ENCODE measurements at regions not wholly inside any gene's neighbourhood (a gene's known extent, or its start where the extent isn't known, plus 50 kb on each side); places are given as distances from the start of the nearest gene placed in this dataset.

DNA sequence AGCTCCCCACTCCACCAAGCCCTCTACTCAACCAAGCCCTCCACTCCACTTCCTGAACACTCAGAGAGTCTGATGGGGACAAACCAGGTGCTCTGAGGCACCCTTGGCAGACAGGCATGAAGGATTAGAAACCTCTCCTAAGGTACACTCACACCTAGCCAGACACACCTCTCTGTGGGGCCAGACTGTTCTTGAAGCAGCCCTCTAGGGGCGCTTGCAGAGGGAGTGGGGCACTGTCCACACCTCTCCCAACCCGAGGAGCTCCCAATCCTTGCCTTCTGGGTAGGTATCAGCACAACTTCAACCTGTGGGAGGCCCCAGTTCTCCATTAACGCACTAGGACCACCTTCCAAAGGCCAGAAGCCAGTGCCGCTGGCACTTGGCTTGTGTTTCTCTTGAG, 108.7 kb upstream of the VSTM2B start:
- no peak overlapping the region for H3K27ac ChIP-seq (ENCODE audit: low read depth, low read length)
- no peaks in the 10 kb centered on the region for H3K9me3 ChIP-seq (ENCODE audit: control insufficient read depth in 1 of 2, low read length in 2 of 2)
- H3K4me3 ChIP-seq (ENCODE audit: low read depth in 1 of 2, low read length in 2 of 2) = no peak overlapping the region
- H3K36me3 ChIP-seq (ENCODE audit: control insufficient read depth in 1 of 2, insufficient read depth in 2 of 2, low read length in 2 of 2) = no peaks in the 10 kb centered on the region
- no peaks in the 10 kb centered on the region for H3K4me1 ChIP-seq (ENCODE audit: control insufficient read depth in 1 of 2, insufficient read depth in 2 of 2, low read length in 2 of 2)
- H3K27me3 ChIP-seq (ENCODE audit: control insufficient read depth in 1 of 2, insufficient read depth in 2 of 2, low read length in 2 of 2) = no peaks in the 10 kb centered on the region
- no peak overlapping the region for H3K9ac ChIP-seq (ENCODE audit: low read depth in 1 of 2, low read length in 2 of 2)

DNA sequence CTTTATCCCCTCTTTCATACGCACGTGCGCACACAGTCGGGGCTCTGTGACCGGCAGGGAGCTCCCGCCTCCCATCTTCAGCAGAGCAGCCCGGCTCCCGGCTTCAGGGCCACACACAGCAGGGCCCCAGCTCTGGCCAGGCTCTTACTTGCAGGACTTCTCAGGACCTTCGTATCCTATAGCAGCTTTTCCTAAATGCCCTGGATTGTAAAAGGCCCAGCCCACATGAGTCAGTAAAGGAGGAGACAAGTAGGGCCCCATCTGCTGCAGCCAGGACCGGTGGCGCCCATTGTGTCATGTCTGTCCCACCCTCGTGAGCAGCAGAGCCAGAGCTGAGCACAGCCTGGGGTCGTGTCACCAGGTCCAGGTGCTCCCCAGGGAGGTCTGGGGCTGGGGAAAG, 107.6 kb upstream of the VSTM2B start:
- H3K36me3 ChIP-seq (ENCODE audit: control insufficient read depth in 1 of 2, insufficient read depth in 2 of 2, low read length in 2 of 2) = no peaks in the 10 kb centered on the region
- H3K27me3 ChIP-seq (ENCODE audit: control insufficient read depth in 1 of 2, insufficient read depth in 2 of 2, low read length in 2 of 2) = no peaks in the 10 kb centered on the region
- H3K4me3 ChIP-seq (ENCODE audit: low read depth in 1 of 2, low read length in 2 of 2) = no peak overlapping the region
- H3K9ac ChIP-seq (ENCODE audit: low read depth in 1 of 2, low read length in 2 of 2) = no peak overlapping the region
- H3K4me1 ChIP-seq (ENCODE audit: control insufficient read depth in 1 of 2, insufficient read depth in 2 of 2, low read length in 2 of 2) = no peaks in the 10 kb centered on the region
- H3K9me3 ChIP-seq (ENCODE audit: control insufficient read depth in 1 of 2, low read length in 2 of 2) = no peaks in the 10 kb centered on the region
- no peak overlapping the region for H3K27ac ChIP-seq (ENCODE audit: low read depth, low read length)

DNA sequence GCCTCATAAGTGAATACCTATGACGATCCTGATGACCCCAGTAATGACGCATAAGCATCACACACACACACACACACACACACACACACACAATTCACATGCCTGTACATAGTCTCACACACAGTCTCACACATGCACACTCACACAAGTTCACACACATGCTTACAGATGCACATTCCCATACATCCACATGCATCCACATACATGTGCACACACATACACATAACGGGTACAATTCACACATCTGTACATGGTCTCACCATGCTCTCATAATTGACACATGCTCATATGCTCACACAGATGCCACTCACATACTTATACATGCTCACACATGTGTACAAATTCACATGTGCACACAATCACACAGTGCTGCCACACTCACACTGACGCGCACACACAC, 105.7 kb upstream of the VSTM2B start:
- H3K36me3 ChIP-seq (ENCODE audit: control insufficient read depth in 1 of 2, insufficient read depth in 2 of 2, low read length in 2 of 2) = no peaks in the 10 kb centered on the region
- H3K4me3 ChIP-seq (ENCODE audit: low read depth in 1 of 2, low read length in 2 of 2) = no peak overlapping the region
- no peaks in the 10 kb centered on the region for H3K9me3 ChIP-seq (ENCODE audit: control insufficient read depth in 1 of 2, low read length in 2 of 2)
- no peak overlapping the region for H3K9ac ChIP-seq (ENCODE audit: low read depth in 1 of 2, low read length in 2 of 2)
- H3K27ac ChIP-seq (ENCODE audit: low read depth, low read length) = no peak overlapping the region
- no peaks in the 10 kb centered on the region for H3K4me1 ChIP-seq (ENCODE audit: control insufficient read depth in 1 of 2, insufficient read depth in 2 of 2, low read length in 2 of 2)
- no peaks in the 10 kb centered on the region for H3K27me3 ChIP-seq (ENCODE audit: control insufficient read depth in 1 of 2, insufficient read depth in 2 of 2, low read length in 2 of 2)

DNA sequence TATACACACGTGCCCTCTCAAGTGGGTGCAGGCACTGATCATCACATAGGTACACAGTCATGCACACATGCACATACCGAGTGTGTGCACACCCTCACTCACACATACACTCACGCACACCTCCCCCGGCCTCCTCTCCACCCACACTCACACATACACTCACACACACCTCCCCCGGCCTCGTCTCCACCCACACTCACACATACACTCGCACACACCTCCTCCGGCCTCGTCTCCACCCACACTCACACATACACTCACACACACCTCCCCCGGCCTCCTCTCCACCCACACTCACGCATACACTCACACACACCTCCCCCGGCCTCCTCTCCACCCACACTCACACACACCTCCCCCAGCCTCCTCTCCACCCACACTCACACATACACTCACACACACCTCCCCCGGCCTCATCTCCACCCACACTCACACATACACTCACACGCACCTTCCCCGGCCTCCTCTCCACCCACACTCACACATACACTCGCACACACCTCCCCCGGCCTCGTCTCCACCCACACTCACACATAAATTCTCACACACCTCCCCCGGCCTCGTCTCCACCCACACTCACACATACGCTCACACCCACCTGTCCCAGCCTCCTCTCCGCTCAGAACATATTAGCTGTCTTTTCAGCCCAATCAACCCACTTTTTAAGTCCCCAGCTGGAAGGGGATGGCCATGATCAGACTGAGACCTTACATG, 105.2 kb upstream of the VSTM2B start:
- Histone ChIP-seq H3K9ac (ENCODE audit: low read depth in 1 of 2, low read length in 2 of 2) (no peak overlapping the region), H3K36me3 (ENCODE audit: control insufficient read depth in 1 of 2, insufficient read depth in 2 of 2, low read length in 2 of 2) (no peaks in the 10 kb centered on the region), H3K27me3 (ENCODE audit: control insufficient read depth in 1 of 2, insufficient read depth in 2 of 2, low read length in 2 of 2) (no peaks in the 10 kb centered on the region), H3K9me3 (ENCODE audit: control insufficient read depth in 1 of 2, low read length in 2 of 2) (no peaks in the 10 kb centered on the region), H3K4me3 (ENCODE audit: low read depth in 1 of 2, low read length in 2 of 2) (no peak overlapping the region), H3K27ac (ENCODE audit: low read depth, low read length) (no peak overlapping the region), H3K4me1 (ENCODE audit: control insufficient read depth in 1 of 2, insufficient read depth in 2 of 2, low read length in 2 of 2) (no peaks in the 10 kb centered on the region)

DNA sequence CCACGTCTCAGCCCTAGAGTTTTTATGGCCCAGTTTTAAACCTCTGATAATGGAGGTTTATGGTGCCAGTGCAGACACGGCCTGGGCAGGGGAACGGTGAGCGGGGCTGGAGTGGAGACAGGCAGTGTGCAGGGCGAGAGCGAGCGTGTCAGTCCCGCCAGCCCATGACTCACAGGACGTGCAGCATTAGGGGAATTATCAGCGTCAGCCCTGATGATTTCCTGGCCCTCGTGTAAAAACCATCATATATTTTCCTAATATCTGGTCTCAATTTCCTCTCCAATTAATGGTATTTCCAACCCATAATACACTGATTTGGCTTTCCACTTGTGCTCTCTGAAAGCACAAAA, 104.6 kb upstream of the VSTM2B start:
- H3K4me1 ChIP-seq (ENCODE audit: control insufficient read depth in 1 of 2, insufficient read depth in 2 of 2, low read length in 2 of 2) = no peaks in the 10 kb centered on the region
- H3K4me3 ChIP-seq (ENCODE audit: low read depth in 1 of 2, low read length in 2 of 2) = no peak overlapping the region
- no peaks in the 10 kb centered on the region for H3K27me3 ChIP-seq (ENCODE audit: control insufficient read depth in 1 of 2, insufficient read depth in 2 of 2, low read length in 2 of 2)
- no peaks in the 10 kb centered on the region for H3K9me3 ChIP-seq (ENCODE audit: control insufficient read depth in 1 of 2, low read length in 2 of 2)
- H3K36me3 ChIP-seq (ENCODE audit: control insufficient read depth in 1 of 2, insufficient read depth in 2 of 2, low read length in 2 of 2) = no peaks in the 10 kb centered on the region
- no peak overlapping the region for H3K9ac ChIP-seq (ENCODE audit: low read depth in 1 of 2, low read length in 2 of 2)
- H3K27ac ChIP-seq (ENCODE audit: low read depth, low read length) = no peak overlapping the region

DNA sequence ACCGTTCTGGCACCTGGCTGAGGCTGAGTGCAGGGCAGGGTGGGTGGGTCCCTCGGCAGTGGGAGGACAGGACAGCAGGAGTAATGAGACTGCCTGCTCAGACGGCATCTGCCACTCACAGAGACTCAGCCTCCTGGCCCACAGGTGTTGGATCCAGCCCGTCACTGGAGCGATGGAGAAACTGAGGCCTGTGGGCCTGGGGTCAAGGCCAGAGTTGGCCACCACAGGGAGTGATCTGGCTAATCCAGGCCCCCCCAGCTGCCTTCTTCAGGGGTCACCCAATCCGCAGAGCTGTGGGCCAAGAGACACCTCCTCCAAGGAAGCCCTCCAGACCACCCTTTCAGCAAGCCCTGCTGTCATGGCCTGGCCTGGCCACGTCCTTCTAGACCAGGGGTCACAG, 103.7 kb upstream of the VSTM2B start:
- Histone ChIP-seq H3K27ac (ENCODE audit: low read depth, low read length) (no peak overlapping the region), H3K4me1 (ENCODE audit: control insufficient read depth in 1 of 2, insufficient read depth in 2 of 2, low read length in 2 of 2) (no peaks in the 10 kb centered on the region), H3K27me3 (ENCODE audit: control insufficient read depth in 1 of 2, insufficient read depth in 2 of 2, low read length in 2 of 2) (no peaks in the 10 kb centered on the region), H3K9ac (ENCODE audit: low read depth in 1 of 2, low read length in 2 of 2) (no peak overlapping the region), H3K36me3 (ENCODE audit: control insufficient read depth in 1 of 2, insufficient read depth in 2 of 2, low read length in 2 of 2) (no peaks in the 10 kb centered on the region), H3K4me3 (ENCODE audit: low read depth in 1 of 2, low read length in 2 of 2) (no peak overlapping the region), H3K9me3 (ENCODE audit: control insufficient read depth in 1 of 2, low read length in 2 of 2) (no peaks in the 10 kb centered on the region)

DNA sequence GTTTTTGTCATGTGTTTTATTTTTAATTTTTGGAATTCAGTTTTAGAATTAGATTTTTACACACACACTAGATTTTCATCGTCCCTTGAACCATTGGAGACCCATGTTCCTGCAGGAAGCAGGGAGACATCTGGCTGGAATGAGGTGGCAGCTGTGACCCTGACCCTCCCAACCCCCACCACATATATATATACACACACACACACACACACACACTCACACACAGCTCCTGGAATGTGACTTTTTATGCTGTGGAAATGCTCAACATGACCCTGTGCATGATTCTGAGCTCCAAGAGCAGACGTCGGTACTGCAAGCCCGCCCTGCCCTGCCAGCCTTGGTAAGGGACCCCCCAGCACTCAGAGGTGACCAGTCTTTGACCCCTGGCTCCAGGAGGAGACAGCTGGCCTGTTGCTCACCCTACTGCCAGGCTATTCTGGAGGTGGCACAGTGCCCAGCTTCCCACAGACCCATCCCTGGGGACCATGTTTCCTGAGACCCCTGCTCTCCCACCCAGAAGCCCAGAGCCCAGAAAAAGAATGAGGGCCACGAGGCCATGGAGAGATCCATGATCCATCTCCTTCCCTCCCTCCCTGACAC, 103.2 kb upstream of the VSTM2B start:
- Histone ChIP-seq H3K4me1 (ENCODE audit: control insufficient read depth in 1 of 2, insufficient read depth in 2 of 2, low read length in 2 of 2) (no peaks in the 10 kb centered on the region), H3K9ac (ENCODE audit: low read depth in 1 of 2, low read length in 2 of 2) (no peak overlapping the region), H3K27me3 (ENCODE audit: control insufficient read depth in 1 of 2, insufficient read depth in 2 of 2, low read length in 2 of 2) (no peaks in the 10 kb centered on the region), H3K4me3 (ENCODE audit: low read depth in 1 of 2, low read length in 2 of 2) (no peak overlapping the region), H3K36me3 (ENCODE audit: control insufficient read depth in 1 of 2, insufficient read depth in 2 of 2, low read length in 2 of 2) (no peaks in the 10 kb centered on the region), H3K9me3 (ENCODE audit: control insufficient read depth in 1 of 2, low read length in 2 of 2) (peaks cover 0 to under 1% of the 10 kb centered on the region in 2 donors), H3K27ac (ENCODE audit: low read depth, low read length) (no peak overlapping the region)

DNA sequence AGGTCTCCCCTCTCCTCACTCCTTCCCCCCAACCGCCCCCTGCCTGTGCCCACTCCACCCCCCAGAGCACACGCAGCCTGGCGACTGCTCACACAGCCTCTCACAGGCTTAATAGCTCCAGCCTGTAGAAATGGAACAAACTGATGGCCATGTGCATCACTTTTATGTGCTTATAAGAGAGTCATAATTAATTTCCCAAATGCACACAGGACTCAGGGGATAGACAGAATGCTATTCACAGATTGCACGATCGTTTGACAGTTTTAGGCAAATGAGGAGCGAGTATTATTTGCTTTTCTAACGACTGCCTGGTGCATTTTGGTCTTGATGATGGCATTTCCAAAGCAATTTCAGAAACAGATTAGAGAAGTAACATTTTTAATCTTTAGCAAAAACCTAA, 97.7 kb upstream of the VSTM2B start:
- Histone ChIP-seq H3K4me3 (ENCODE audit: low read depth in 1 of 2, low read length in 2 of 2) (no peak overlapping the region), H3K27ac (ENCODE audit: low read depth, low read length) (no peak overlapping the region), H3K4me1 (ENCODE audit: control insufficient read depth in 1 of 2, insufficient read depth in 2 of 2, low read length in 2 of 2) (no peaks in the 10 kb centered on the region), H3K9ac (ENCODE audit: low read depth in 1 of 2, low read length in 2 of 2) (no peak overlapping the region), H3K9me3 (ENCODE audit: control insufficient read depth in 1 of 2, low read length in 2 of 2) (peaks cover 0 to 4% of the 10 kb centered on the region in 2 donors), H3K27me3 (ENCODE audit: control insufficient read depth in 1 of 2, insufficient read depth in 2 of 2, low read length in 2 of 2) (no peaks in the 10 kb centered on the region), H3K36me3 (ENCODE audit: control insufficient read depth in 1 of 2, insufficient read depth in 2 of 2, low read length in 2 of 2) (no peaks in the 10 kb centered on the region)

DNA sequence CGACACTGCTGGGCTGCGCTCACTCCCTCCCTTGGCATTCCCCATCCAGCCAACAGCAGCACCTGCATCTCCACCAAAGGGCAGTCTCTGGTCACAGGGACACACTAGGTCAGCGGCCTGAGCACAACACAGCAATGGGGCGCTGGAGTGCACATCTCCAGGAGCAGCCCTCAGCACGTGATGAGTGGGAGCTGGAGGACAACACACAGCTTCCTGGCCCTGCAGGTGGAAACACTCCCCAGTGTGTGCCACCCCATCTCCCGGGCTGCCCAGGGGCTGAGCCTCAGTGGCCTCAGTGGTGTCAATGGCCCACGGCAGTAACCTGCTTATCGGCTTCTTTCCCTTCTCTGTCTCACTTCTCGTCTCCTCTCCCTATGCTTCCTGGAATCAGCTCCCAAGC, 96.8 kb upstream of the VSTM2B start:
- H3K36me3 ChIP-seq (ENCODE audit: control insufficient read depth in 1 of 2, insufficient read depth in 2 of 2, low read length in 2 of 2) = no peaks in the 10 kb centered on the region
- H3K9me3 ChIP-seq (ENCODE audit: control insufficient read depth in 1 of 2, low read length in 2 of 2) = peaks cover 0 to 4% of the 10 kb centered on the region in 2 donors
- no peak overlapping the region for H3K9ac ChIP-seq (ENCODE audit: low read depth in 1 of 2, low read length in 2 of 2)
- H3K27ac ChIP-seq (ENCODE audit: low read depth, low read length) = no peak overlapping the region
- no peak overlapping the region for H3K4me3 ChIP-seq (ENCODE audit: low read depth in 1 of 2, low read length in 2 of 2)
- no peaks in the 10 kb centered on the region for H3K27me3 ChIP-seq (ENCODE audit: control insufficient read depth in 1 of 2, insufficient read depth in 2 of 2, low read length in 2 of 2)
- H3K4me1 ChIP-seq (ENCODE audit: control insufficient read depth in 1 of 2, insufficient read depth in 2 of 2, low read length in 2 of 2) = no peaks in the 10 kb centered on the region

DNA sequence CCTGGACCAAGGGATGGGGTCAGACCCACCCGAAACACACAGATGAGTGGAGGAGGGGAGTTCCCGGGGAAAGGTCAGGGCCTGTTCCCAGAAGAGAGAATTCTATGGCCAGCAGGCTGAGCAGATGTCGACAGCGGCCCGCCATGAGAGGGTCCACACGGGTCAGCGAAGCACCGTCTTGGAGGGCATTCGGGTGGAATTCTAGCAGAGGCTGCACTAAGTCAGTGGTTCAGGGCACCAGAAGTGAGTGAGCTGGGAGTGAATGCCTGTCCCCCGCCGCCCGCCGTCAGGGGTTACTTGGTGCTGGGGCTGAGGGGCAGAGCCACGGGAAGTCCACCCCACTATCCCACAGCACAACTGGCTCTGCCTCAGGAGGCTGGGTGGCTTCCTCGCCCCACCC, 96.2 kb upstream of the VSTM2B start:
- no peaks in the 10 kb centered on the region for H3K27me3 ChIP-seq (ENCODE audit: control insufficient read depth in 1 of 2, insufficient read depth in 2 of 2, low read length in 2 of 2)
- H3K4me3 ChIP-seq (ENCODE audit: low read depth in 1 of 2, low read length in 2 of 2) = no peak overlapping the region
- no peaks in the 10 kb centered on the region for H3K36me3 ChIP-seq (ENCODE audit: control insufficient read depth in 1 of 2, insufficient read depth in 2 of 2, low read length in 2 of 2)
- no peaks in the 10 kb centered on the region for H3K4me1 ChIP-seq (ENCODE audit: control insufficient read depth in 1 of 2, insufficient read depth in 2 of 2, low read length in 2 of 2)
- no peak overlapping the region for H3K9ac ChIP-seq (ENCODE audit: low read depth in 1 of 2, low read length in 2 of 2)
- H3K9me3 ChIP-seq (ENCODE audit: control insufficient read depth in 1 of 2, low read length in 2 of 2) = peaks cover 0 to 4% of the 10 kb centered on the region in 2 donors
- no peak overlapping the region for H3K27ac ChIP-seq (ENCODE audit: low read depth, low read length)

Data from duodenal mucosa (tissue), 2 donors.